ENCODE measurements at regions not wholly inside any gene's neighbourhood (a gene's known extent, or its start where the extent isn't known, plus 50 kb on each side); places are given as distances from the start of the nearest gene placed in this dataset.

DNA sequence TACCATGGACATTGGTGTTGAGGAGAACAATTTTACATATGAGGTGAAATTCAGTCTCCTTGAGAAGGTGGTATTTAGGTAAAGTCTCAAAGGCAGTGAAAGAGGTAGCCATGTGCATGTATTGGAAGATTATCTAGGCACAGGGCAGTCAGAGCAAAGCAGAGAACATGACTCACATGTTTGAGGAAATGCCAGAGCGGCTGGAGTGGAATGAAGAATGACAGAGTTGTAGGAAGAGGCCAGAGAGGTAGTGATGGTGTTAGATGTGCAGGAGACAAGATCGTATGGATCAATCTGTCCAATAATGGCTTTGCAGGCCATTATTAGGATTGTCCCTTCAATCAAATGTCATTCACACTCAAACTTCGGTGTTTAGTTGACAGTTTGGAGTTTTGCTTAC is 449.4 kb upstream of the PTCHD4 start:
- WGBS, 2 donors: 81 to 85% methylated on average over 3 of the region's 3 CpGs
- no peak for DNase-seq
- Histone ChIP-seq H3K4me1 (no peaks in the 10 kb centered on the region), H3K27ac (no peak overlapping the region), H3K36me3 (ENCODE audit: low read depth, missing control alignments) (no peaks in the 10 kb centered on the region), H3K4me3 (no peak overlapping the region), H3K27me3 (no peaks in the 10 kb centered on the region), H3K9me3 (no peaks in the 10 kb centered on the region)
- intact Hi-C loops (cut with DNase I; ENCODE audit: low total_unique reads): no loop called here
- no peak for TF ChIP-seq POLR2A (IDR thresholded peaks at IDR 0.05)
- TF ChIP-seq, protein P1, sequence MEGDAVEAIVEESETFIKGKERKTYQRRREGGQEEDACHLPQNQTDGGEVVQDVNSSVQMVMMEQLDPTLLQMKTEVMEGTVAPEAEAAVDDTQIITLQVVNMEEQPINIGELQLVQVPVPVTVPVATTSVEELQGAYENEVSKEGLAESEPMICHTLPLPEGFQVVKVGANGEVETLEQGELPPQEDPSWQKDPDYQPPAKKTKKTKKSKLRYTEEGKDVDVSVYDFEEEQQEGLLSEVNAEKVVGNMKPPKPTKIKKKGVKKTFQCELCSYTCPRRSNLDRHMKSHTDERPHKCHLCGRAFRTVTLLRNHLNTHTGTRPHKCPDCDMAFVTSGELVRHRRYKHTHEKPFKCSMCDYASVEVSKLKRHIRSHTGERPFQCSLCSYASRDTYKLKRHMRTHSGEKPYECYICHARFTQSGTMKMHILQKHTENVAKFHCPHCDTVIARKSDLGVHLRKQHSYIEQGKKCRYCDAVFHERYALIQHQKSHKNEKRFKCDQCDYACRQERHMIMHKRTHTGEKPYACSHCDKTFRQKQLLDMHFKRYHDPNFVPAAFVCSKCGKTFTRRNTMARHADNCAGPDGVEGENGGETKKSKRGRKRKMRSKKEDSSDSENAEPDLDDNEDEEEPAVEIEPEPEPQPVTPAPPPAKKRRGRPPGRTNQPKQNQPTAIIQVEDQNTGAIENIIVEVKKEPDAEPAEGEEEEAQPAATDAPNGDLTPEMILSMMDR (IDR thresholded peaks at IDR 0.05): no peak

GRCh38 chr6:48553467-48554189 is 442.6 kb upstream of the PTCHD4 start:
- intact Hi-C loops (cut with DNase I; ENCODE audit: low total_unique reads): no loop called here
- Histone ChIP-seq H3K36me3 (ENCODE audit: low read depth, missing control alignments) (no peaks in the 10 kb centered on the region), H3K4me1 (no peaks in the 10 kb centered on the region), H3K4me3 (no peak overlapping the region), H3K9me3 (no peaks in the 10 kb centered on the region), H3K27me3 (no peaks in the 10 kb centered on the region), H3K27ac (no peak overlapping the region)
- TF ChIP-seq, protein P1 (IDR thresholded peaks at IDR 0.05): no peak
- no peak for TF ChIP-seq POLR2A (IDR thresholded peaks at IDR 0.05)
- WGBS, 2 donors: 88 to 96% methylated on average over 1 of the region's 1 CpG
- no peak for DNase-seq

- H3K27ac ChIP-seq: no peak overlapping the region
- WGBS, 2 donors: 80 to 85% methylated on average over 2 of the region's 2 CpGs
- no peak overlapping the region for H3K4me3 ChIP-seq
- DNase-seq: no peak
- H3K4me1 ChIP-seq: no peaks in the 10 kb centered on the region
- H3K9me3 ChIP-seq: no peaks in the 10 kb centered on the region
- H3K36me3 ChIP-seq (ENCODE audit: low read depth, missing control alignments): no peaks in the 10 kb centered on the region
- intact Hi-C loops (cut with DNase I; ENCODE audit: low total_unique reads): no loop called here
- no peaks in the 10 kb centered on the region for H3K27me3 ChIP-seq
- no peak for TF ChIP-seq POLR2A (IDR thresholded peaks at IDR 0.05)
- TF ChIP-seq, protein P1 (IDR thresholded peaks at IDR 0.05): no peak
These were observed 441.9 kb upstream of the PTCHD4 start for GRCh38 chr6:48552905-48553304.

DNA sequence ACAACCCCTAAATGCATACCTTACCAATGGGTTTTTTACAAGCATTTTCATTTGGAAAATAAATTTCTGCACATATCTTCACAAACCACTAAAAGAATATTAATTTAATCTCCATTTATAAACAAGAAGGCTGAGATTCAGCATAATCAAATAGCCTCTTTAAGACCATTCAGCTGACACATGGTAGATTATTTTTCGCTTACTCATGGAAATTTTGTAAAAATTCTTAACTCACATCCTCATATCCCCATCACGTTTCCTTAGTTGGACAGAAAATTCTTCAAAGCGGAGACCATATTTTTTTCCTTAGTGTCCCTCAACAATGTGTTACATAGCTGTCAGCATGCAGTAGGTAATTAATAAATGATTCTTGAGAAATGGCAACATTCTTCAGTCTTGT is 439.6 kb upstream of the PTCHD4 start:
- 84 to 93% methylated on average over 3 of the region's 3 CpGs for WGBS, 2 donors
- no peak for TF ChIP-seq POLR2A (IDR thresholded peaks at IDR 0.05)
- no peak for DNase-seq
- intact Hi-C loops (cut with DNase I; ENCODE audit: low total_unique reads): no loop called here
- H3K4me3 ChIP-seq: no peak overlapping the region
- H3K4me1 ChIP-seq: no peaks in the 10 kb centered on the region
- H3K27ac ChIP-seq: no peak overlapping the region
- H3K9me3 ChIP-seq: no peaks in the 10 kb centered on the region
- no peaks in the 10 kb centered on the region for H3K36me3 ChIP-seq (ENCODE audit: low read depth, missing control alignments)
- no peaks in the 10 kb centered on the region for H3K27me3 ChIP-seq

DNA sequence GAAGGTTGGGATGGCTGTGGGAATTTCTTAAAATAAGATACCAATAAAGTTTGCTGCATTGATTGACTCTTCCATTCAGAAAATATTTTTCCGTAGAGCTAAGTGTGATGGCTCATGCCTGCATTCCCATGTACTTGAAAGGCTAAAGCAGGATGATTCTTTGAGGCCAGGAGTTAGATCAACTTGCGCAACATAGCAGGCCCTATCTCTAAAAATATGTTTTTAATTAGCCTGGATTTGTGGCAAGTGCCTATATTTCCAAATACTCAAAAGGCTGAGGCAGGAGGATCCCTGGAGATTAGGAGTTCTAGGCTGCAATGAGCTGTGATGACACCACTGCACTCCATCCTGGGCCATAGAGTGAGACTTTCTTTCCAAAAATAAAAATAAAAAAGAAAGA is 431.2 kb upstream of the PTCHD4 start:
- H3K9me3 ChIP-seq: no peaks in the 10 kb centered on the region
- 68 to 95% methylated on average over 2 of the region's 2 CpGs for WGBS, 2 donors
- H3K4me1 ChIP-seq: no peaks in the 10 kb centered on the region
- no peak overlapping the region for H3K27ac ChIP-seq
- TF ChIP-seq, protein P1 (IDR thresholded peaks at IDR 0.05): no peak
- no peak for TF ChIP-seq POLR2A (IDR thresholded peaks at IDR 0.05)
- H3K36me3 ChIP-seq (ENCODE audit: low read depth, missing control alignments): no peaks in the 10 kb centered on the region
- no peak overlapping the region for H3K4me3 ChIP-seq
- intact Hi-C loops (cut with DNase I; ENCODE audit: low total_unique reads): no loop called here
- H3K27me3 ChIP-seq: no peaks in the 10 kb centered on the region
- DNase-seq: no peak

All from testis (tissue), 2 donors.